ENCODE measurements at regions not wholly inside any gene's neighbourhood (a gene's known extent, or its start where the extent isn't known, plus 50 kb on each side); places are given as distances from the start of the nearest gene placed in this dataset.
"Not testable (repeated sequence)": the region's sequence is repeated elsewhere in the genome, so short reads cannot be mapped to it uniquely, and the experiment has no call there.

DNA sequence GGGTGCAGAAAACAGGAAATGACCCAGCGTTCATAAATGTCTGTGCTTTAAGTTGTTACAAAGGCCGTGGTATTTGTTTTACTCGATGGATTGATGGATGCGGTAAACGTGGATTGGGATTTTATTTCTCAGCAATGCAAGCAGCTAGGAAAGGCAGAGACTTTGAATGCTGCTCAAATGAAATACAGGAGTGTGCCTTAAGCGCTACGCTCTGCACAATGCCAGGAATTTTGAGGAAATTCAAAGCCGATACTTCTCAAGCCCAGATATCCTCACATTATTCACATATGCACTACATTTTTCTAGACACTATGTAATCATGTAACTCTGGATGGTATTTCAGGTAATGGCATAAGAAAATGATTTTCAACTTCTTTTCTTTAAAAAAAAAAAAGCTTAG is 514.3 kb upstream of the ADARB2 start:
- no peak for DNase-seq (ENCODE audit: low spot score)

DNA sequence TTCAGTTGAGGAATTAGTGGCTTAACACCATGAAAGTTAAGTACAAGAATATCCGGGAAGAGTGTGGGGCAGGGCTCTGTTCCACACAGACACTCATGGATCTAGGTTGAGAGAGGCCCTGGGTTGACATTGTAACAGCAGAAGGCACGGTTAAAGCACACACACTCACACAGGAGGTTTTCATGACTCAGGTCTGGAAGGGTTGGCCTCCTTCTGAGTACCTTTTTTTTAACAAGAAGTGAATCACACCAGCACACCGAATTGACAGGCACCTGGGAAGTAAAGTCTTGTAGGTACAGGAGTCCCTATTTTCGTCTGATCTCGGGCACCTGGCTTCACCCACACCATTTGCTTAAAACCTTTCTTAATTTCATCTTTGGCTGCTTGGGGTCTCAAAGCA is 509.4 kb upstream of the ADARB2 start:
- DNase-seq (ENCODE audit: low spot score), result no peak

DNA sequence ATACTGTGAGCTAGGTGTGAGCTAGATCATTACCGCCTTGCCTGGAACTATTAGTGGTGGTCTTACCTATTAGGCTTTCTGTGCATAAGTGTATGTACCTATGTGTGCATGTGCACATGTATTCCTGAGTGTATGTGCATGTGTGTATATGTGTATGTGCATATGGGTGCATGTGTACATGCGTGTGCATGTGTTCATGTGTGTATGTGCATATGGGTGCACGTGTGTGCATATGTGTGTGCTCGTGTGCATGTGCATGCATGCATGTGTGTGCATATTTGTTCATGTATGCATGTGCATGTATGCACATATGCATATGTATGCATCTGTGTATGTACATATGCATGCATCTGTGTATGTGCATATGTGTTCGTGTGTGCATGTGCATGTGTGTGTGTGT is 508.3 kb upstream of the ADARB2 start:
- DNase-seq (ENCODE audit: low spot score), result no peak

DNA sequence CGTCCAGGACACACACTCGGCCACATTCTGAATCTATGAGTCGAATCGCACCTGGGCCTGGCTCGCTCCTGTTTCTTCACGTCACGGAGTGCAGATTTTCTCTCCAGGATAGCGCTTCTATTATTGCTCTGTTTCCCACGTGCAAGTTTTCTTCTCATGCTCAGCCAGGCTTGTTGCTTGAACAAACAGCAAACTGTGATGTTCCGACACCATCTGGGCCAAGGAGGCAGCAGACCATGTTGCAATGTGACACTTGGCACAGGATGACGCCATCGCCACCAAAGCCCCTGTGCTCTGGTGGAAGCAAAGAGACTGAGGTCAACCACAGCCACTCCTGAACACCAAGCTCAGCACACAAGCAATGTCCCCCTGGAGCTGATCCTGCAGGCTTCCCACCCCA is 507.1 kb upstream of the ADARB2 start:
- DNase-seq (ENCODE audit: low spot score), result no peak

DNA sequence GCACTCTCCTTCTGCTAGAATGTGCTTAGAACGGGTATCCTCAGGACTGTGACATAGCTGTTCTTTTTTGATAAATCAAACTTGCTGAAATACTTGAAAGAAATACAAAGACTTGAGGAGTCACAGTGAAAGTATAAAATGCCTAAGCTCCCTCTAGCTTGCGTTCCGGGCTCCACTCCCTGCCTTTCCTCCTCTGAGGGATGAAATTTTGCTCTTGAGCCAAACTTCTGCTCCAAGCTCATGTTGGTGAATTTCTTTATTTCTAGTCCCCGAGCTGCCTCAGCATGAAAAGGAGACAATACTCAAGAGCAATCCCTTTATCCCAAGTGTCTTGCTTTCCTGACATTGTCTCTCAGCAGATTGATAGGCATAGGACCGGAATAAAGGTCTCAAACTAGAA is 499.6 kb upstream of the ADARB2 start:
- no peak for DNase-seq (ENCODE audit: low spot score)

DNA sequence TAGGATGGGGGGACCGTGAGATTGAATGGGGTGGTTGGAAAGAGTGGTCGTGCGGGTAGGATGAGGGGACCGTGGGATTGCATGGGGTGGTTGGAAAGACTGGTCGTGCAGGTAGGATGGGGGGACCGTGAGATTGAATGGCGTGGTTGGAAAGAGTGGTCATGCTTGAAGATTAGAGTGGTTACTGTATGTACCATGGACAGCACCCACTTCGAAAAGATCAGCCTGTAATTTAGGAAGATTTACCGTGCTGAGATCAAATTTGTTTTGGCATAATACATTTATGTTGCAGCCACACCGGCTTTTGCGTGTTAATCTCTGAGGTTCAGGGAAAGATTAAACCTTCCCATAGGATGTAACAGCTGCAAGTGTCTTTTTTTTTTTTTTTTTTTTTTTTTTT is 495.2 kb upstream of the ADARB2 start:
- DNase-seq (ENCODE audit: low spot score), result no peak

DNA sequence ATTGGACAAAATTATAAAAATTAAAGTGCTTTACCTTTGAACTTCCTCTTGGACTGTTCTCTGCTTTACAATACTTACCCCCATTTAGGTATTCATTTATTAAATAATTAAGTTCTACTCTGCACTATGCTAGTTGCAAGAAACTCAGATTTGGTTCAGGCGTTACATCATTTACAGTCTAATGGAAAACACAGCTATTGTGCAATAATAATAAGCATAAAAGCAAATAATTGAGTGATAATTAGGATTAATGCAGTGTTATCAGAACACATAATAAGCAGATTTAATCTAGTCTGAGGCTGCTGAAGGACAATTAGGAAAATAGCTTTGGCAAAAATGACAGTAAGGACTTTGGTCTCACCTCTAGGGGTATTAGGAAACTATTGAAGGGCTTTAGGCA is 493.2 kb upstream of the ADARB2 start:
- no peak for DNase-seq (ENCODE audit: low spot score)

DNA sequence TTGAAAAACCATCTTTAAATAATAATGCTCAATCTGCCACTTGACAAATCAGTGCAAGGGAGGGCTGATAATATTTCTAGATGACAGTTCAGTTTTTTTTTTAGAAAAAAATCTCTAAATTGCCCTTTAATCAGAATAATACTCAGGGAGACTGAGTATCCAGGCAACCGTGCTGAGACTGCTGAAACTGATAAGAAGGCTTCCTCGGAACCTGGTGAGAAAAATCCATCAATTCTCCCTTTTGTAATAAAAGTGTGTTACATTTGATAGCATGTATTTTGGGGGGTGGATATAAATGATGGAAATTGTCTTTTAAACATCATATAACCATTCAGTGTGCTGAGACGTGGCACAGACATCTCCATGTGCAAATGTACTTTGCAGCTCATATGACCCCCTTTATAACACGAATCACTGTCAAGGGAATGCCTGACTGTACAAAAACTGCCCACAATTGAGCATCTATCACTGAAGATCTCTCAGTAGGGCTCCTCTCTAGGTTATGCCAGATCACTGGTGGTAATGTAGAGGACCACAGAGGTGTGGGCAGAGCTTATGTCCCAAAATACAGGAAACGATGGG is 491.1 kb upstream of the ADARB2 start:
- DNase-seq (ENCODE audit: low spot score), result no peak

DNA sequence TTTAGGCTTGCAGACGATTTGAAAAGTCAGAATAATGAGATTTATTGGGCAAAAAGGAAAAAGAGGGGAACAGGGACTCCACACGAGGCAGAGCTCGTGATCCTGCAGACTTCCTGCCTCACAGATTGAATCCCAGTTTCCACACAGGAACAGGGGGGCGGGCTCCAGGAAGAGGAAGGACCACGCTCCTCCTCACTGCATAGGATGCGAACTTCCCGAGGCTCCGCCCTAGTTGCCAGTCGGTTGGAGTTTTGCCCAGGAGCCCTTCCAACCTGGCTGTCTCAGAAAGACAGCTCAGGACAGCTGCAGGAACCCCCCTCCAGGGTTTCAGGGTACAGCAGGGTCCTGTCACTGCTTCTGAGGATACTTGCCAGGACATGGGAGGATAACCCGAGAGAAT is 488.3 kb upstream of the ADARB2 start:
- no peak for DNase-seq (ENCODE audit: low spot score)

DNA sequence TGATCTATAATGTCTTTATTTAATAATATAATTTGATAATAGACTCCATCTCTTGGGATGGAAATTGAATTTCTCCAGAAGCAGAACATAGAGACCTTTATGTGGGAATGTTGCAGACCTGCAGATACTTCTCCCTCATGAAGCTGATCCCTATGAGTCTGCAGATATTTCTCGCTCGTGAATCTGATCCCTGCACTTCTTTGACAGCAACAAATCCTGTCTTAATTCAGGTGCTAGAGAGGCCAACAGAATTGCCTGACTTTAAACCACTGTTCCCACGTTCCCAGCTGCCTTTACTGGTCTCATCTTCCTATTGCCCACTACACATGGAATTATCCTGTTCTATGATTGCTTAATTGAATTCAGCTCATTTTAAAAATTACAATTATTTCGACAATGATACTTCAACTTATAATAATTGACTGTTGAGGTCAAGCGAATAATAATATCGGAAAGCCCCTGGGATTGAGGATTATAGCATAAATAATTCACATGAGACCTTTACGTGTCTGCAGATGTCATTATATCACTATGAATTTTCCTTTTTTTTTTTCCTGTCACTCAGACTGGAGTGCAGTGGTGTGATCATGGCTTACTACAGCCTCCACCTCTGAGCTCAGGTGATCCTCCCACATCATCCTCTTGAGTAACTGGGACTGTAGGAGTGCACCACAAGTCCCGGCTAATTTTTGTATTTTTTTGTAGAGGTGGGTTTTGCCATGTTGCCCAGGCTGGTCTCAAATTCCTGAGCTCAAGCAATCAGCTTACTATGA is 486.4 kb upstream of the ADARB2 start:
- no peak for DNase-seq (ENCODE audit: low spot score)

DNA sequence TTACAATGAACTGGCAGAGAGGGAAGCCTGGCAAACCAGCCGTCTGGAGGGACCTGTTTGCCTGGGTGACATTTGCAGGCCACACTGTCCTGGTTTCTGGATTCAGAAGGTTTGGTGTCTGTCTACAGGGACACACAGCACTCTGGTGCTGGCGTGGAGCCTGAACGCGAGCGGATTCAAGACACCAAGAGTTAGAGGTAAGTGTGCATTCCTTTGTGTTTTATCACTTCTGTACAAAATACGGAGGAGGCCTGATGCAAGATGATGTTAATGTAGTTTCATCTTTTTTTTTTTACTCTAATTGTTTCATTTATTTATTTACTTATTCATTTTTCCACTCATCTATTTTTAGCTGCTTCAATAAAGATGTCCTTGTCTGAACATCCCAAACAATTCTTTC is 485.3 kb upstream of the ADARB2 start:
- no peak for DNase-seq (ENCODE audit: low spot score)

DNA sequence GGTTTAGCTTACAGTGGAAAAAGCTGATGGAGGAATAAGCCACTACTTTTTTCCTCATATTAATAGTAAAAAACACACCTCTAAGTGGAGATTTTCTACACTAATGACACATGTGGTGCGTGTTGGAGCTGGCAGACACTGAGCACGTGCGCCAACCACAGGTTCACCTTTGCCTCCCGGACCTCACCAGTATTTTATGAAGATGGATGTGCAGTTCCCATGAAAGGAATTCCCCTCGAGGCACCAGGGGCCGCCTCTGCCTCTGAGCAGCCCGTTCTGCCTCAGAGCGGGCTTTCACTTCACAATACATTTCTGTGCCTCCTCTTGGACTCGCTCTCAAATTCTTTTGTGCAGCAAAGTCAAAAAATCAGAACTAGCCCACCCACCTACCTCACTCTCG is 477.5 kb upstream of the ADARB2 start:
- DNase-seq (ENCODE audit: low spot score), result no peak

DNA sequence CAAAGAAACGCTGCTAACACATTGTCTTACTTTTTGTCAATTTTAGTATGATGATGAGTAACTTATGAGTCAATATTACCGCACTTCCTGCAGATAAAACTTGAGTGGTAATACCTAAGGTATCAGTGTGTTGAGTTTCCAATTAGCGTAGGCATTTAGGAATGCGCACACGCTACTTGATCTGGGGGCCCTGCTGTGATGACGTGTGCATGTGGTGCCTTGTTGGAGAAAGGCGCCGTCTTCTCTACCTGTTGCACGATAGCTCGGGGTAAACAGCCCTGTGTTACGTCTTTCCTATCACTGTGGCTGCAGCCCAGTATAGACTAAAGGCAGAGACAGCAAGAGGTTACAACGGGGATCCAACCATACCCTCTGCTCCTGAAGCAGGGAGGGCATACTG is 476.8 kb upstream of the ADARB2 start:
- DNase-seq (ENCODE audit: low spot score), result no peak

DNA sequence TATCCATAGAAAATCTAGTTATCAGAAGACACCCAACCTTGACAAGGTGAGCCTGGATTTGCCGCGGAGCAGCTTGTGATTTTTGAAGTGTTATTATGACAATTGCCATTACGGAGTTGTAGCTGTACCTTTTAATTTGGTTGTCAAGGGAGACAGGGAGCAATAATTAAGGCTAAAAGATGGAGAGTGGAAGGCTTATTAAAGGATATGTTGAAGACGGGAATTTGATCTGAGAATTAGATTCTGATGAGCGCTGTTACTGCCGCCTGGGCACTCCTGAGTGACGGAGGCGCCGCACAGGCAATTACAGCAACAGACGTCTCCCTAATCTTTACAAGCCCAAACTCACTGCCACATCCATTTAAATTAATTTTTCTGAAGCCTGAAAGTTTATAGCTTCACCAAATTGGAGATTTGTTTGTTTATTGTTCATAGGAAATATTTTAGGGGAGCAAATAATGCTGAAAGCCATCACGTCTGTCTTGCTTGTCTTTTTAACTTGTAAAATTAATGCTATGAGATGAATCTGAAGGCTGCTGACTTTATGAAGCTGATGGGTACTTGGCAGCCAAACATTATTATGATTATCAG is 475.0 kb upstream of the ADARB2 start:
- no peak for DNase-seq (ENCODE audit: low spot score)

DNA sequence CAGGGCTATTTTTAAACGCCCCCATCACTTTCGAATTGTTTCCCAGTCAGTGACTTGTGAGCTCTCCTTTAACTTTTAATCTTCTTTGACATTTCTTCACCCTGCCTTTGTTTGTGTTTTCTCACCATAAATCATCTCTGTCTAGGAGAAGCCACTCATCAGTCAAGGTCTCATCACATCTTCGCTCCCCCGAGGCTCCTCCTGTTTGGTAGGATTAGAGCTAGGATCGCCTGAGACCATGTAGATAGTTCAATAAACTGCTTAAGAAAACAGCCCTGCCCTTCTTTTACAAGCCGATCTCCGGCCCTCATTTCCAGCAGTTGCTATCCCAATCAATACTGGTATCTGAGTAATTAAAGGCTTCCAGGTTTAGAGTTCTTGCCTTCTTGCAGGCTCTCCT is 472.8 kb upstream of the ADARB2 start:
- DNase-seq (ENCODE audit: low spot score), result no peak

DNA sequence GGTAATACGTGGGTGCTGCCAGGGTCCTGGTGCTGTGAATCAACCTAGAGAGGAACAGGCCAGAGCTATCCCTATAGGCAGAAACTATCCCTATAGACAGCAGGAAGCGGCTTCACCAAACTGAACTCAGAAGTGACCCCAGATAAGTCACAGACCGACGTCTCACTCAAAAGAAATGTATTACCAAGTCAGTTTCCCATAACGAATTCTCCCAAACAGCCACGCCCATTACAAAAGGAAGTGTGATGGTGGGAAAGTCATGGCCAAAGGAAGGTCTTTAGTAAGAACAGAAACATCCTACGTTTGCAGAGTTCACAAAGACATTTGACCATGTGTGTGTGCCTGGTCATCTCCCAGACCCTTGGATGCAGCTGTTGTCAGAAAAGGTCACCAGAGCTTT is 470.8 kb upstream of the ADARB2 start:
- DNase-seq (ENCODE audit: low spot score), result no peak

DNA sequence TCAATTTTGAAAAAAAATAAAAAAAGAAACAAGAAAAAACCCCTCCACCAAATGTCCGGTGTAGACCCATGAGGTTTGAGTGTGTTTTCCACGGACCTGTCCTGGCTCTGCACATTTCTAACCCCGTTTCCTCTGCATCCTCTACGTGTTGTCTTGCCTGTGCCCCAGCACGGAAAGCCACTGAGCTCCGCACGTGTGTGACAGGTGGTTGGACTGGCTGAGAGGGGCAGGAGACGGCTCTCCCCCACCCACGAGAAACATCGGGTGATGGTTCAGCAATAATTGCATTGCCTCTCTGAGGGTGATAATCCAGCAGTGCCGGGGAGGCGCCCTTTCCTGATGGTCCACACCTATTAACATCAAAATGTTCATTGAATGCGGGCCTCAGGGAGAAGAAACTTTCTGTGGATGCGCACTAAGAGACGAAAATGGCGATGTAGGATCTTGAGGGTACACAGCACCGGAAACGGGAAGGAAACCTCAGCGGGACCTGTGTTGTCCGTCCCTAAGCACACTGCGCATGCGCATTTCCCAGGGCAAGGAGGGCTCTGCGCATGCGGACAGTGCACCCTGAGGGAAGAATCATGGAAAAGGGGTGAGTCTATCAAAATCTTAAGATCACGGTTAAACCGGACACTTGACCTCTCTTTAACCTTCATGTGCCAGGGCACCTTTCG is 470.1 kb upstream of the ADARB2 start:
- DNase-seq (ENCODE audit: low spot score), result no peak

DNA sequence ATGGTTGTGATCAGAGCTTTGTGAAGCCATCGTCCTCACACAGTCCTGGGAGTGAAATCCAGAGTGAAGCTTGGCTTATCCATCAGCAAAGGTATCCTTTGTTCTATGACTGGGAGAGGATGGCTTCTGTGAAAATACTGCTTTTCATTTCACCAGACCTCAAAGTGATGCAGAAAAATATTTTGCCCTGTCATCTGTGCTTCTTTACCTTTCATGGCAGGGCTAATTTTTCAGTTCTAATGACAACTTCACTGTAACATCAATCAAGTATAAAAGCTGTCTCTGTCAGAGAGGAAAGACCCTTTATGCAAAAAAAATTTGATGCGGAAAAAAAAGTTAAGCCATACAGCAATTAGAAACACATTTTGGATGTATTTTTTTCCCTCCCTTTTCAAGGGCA is 468.1 kb upstream of the ADARB2 start:
- no peak for DNase-seq (ENCODE audit: low spot score)

DNA sequence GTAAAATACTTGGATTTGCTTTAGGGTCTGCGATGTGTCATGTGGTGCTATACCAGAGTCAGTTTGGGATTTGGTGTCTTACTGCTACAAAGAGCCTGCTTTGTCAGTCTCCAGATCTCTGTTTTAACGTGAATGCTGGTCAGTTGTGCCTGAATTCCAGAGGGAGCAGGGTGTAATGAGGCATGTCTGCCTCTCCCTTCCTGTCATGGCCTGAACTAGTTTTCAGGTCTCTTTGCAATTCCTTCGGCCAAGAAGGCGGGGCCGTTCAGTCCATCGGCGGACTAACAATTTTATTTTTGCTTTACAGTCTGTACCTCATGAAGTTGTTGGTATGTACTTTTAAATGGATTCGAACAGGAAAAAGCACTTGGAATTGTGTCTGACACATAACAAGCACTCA is 465.1 kb upstream of the ADARB2 start:
- DNase-seq (ENCODE audit: low spot score), result no peak

DNA sequence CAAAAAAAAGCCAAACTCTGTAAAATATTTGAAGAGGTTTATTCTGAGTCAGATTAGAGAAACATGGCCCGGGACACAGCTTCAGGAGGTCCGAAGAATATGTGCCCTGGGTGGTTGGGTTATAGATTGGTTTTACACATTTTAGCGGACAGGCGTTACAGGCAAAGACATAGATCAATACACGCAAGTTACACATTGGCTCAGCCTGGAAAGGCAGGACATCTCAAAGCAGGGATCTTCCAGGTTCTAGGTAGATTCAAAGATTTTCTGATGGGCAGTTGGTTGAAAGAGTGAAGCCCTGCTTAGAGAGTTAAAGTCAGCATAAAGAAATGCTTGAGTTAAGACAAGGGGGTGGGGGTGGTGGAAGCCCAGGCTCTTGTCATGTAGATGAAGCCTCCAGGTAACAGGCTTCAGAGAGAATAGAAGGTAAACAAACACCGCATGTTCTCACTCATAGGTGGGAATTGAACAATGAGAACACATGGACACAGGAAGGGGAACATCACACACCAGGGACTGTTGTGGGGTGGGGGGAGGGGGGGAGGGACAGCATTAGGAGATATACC is 464.3 kb upstream of the ADARB2 start:
- no peak for DNase-seq (ENCODE audit: low spot score)

DNA sequence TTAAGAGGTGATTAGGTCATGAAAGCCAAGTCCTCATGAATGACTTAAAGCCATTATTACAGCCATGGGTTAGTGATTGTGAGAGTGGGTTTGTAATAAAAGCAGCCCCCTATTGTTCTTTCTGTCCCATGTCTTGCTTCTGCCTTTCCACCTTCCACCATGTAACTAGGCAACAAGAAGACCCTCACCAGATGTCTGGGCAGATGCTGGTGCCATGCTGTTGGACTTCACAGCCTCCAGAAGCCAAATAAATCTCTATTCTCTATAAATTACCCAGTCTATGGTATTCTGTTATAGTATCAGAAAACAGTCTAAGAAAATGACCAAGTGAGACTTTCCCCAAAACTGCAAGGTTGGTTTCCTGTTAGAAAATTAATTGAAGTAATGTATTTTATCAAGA is 460.3 kb upstream of the ADARB2 start:
- no peak for DNase-seq (ENCODE audit: low spot score)

DNA sequence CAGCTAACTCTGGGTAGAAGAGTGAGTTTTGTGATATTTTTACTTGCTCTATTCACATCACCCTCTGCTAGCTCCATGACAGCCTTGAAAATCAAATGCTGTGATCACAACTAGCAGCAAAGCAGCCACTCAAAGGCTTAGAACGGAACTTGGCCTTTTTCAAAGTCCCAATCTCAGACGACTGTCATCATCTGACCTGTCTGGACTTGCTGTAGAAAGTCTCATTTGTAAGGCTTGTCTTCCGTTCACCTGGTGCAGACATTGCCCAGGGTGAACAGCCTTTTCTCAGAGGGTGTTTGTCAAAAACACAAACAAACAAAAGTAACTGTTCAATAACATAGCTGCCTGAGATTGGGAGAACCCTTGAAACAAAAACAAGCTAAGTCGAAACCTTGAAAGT is 458.9 kb upstream of the ADARB2 start:
- no peak for DNase-seq (ENCODE audit: low spot score)

DNA sequence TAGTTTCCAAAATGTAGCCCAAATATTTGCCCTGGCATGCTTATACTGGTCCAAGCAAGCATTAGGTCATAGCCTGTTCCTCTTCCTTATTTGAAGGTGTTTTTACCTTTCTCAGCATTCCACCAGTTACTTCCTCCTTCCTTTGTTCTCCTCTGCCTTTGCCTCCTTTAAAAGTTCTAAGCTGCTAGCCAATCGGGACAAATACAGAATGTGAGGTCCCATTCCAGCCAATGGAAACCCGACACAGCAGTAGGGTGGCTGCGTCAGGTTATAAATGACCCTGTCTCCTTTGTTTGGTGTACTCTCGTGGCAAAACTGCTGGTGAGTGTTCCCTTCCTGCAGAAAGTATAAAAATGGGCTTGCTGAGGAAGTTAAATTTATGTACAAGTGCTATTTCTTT is 452.0 kb upstream of the ADARB2 start:
- DNase-seq (ENCODE audit: low spot score), result not testable (repeated sequence)

All from activated CD4-positive, alpha-beta T cell treated with anti-CD3 and anti-CD28 coated beads, Interleukin-2, Interleukin-4, amounts not matched to agents 100 ng/mL and 50 ng/mL, durations not matched to agents 16 hours and 8 hours (primary cell).